NB4 (cell line): ENCODE measurements at regions not wholly inside any gene's neighbourhood (a gene's known extent, or its start where the extent isn't known, plus 50 kb on each side); places are given as distances from the start of the nearest gene placed in this dataset.

Experiments
- MYC ChIP-seq: IDR thresholded peaks from 2 replicates; pipeline ENCODE4 v1.6.1; 2011; ENCODE audit warnings: low read depth, low read length
- POLR2A ChIP-seq: IDR thresholded peaks from 2 replicates; pipeline ENCODE4 v1.6.1; 2011; ENCODE audit warnings: mild to moderate bottlenecking; ENCODE audit not compliant: insufficient read length; ENCODE audit errors: extremely low read depth
- TF ChIP-seq, protein P1 (sequence below): IDR thresholded peaks from one replicate; pipeline ENCODE4 v1.5.1; 2012; ENCODE audit warnings: low read depth, low read length
- TF ChIP-seq, protein P2 (sequence below): IDR thresholded peaks from 2 replicates; pipeline ENCODE4 v1.6.1; 2011; ENCODE audit warnings: low read depth, low read length

GRCh38 chr11:14583252-14584034 is 60.2 kb upstream of the PDE3B start:
- TF ChIP-seq, protein P1, sequence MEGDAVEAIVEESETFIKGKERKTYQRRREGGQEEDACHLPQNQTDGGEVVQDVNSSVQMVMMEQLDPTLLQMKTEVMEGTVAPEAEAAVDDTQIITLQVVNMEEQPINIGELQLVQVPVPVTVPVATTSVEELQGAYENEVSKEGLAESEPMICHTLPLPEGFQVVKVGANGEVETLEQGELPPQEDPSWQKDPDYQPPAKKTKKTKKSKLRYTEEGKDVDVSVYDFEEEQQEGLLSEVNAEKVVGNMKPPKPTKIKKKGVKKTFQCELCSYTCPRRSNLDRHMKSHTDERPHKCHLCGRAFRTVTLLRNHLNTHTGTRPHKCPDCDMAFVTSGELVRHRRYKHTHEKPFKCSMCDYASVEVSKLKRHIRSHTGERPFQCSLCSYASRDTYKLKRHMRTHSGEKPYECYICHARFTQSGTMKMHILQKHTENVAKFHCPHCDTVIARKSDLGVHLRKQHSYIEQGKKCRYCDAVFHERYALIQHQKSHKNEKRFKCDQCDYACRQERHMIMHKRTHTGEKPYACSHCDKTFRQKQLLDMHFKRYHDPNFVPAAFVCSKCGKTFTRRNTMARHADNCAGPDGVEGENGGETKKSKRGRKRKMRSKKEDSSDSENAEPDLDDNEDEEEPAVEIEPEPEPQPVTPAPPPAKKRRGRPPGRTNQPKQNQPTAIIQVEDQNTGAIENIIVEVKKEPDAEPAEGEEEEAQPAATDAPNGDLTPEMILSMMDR = no peak
- TF ChIP-seq, protein P2, sequence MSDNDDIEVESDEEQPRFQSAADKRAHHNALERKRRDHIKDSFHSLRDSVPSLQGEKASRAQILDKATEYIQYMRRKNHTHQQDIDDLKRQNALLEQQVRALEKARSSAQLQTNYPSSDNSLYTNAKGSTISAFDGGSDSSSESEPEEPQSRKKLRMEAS = no peak
- no peak for TF ChIP-seq POLR2A
- TF ChIP-seq MYC = no peak
